ENCODE measurements at regions not wholly inside any gene's neighbourhood (a gene's known extent, or its start where the extent isn't known, plus 50 kb on each side); places are given as distances from the start of the nearest gene placed in this dataset.
"Not testable (repeated sequence)": the region's sequence is repeated elsewhere in the genome, so short reads cannot be mapped to it uniquely, and the experiment has no call there.

GRCh38 chr3:125697979-125698640 is 102.8 kb upstream of the OSBPL11 start:
- TF ChIP-seq CTCF (IDR thresholded peaks at IDR 0.05; ENCODE audit: extremely low read depth, missing control alignments), result peak; percentile 21
- DNase-seq (ENCODE audit: low spot score), result not testable (repeated sequence)

DNA sequence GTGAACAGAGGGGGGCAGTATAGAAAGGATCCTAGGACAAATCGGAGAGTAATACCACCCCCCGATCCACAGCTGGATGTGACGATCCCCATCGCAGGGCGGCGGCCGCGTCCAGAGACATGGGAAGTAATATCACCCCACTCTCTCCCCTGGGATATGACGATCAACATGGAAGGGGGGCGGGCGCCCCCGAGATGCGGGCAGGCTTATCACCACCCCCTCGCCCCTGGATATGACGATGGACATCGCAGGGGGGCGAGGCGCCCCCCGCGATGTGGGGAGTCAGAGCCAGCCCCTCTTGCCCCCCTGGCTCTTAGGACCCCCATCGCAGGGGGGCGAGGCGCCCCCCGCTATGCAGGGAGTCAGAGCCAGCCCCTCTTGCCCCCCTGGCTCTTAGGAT is 120.4 kb upstream of the OSBPL11 start:
- TF ChIP-seq CTCF (IDR thresholded peaks at IDR 0.05; ENCODE audit: extremely low read depth, missing control alignments), result no peak
- DNase-seq (ENCODE audit: low spot score), result no peak

DNA sequence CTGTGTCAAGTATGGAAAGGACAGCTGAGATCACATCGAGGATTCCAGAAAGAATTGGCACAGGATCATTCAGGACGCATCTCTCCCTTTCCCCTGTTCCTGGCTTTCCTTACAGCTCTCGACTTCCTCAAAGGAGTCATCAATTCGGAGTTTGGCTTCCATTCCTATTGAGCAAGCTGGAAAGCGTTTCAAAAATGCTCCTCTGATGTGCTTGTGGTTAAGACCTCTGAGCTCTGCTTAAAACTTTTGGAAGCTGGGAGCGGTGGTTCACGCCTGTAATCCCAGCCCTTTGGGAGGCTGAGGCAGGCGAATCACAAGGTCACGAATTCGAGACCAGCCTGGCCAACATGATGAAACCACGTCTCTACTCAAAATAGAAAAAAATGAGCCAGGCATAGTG is 136.9 kb upstream of the OSBPL11 start:
- not testable (repeated sequence) for DNase-seq (ENCODE audit: low spot score)

- DNase-seq (ENCODE audit: low spot score), result not testable (repeated sequence)
Observed at GRCh38 chr3:125741991-125742718, 146.9 kb upstream of the OSBPL11 start.

- peak; percentile 58 for DNase-seq (ENCODE audit: low spot score)
- peak; percentile 23 for TF ChIP-seq CTCF (IDR thresholded peaks at IDR 0.05; ENCODE audit: extremely low read depth, missing control alignments)
Observed at GRCh38 chr3:125742845-125743244, 147.5 kb upstream of the OSBPL11 start.

DNA sequence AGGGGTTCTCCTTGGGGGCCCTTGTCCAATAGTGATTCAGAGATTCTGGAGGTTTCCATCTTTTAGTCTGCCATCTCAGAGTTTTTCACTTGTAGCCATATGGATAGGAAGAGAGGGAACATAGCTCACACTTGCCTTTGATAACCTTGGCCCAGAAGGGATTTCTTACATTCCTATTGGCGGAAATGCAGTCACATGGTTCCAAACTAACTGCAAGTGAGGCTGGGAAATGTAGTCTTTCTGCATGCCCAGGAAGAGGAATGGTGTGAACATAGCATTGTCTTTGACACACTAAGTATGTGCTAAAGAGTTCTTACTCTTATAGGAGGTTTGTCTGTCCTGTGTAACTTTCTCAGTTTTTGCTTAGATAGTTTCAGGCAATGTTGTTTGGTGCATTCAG is 161.8 kb upstream of the OSBPL11 start:
- DNase-seq (ENCODE audit: low spot score), result not testable (repeated sequence)

GRCh38 chr3:125758641-125759130 is 163.4 kb upstream of the OSBPL11 start:
- DNase-seq (ENCODE audit: low spot score), result not testable (repeated sequence)

- not testable (repeated sequence) for DNase-seq (ENCODE audit: low spot score)
Observed at GRCh38 chr3:125762601-125763000, 167.3 kb upstream of the OSBPL11 start.

DNA sequence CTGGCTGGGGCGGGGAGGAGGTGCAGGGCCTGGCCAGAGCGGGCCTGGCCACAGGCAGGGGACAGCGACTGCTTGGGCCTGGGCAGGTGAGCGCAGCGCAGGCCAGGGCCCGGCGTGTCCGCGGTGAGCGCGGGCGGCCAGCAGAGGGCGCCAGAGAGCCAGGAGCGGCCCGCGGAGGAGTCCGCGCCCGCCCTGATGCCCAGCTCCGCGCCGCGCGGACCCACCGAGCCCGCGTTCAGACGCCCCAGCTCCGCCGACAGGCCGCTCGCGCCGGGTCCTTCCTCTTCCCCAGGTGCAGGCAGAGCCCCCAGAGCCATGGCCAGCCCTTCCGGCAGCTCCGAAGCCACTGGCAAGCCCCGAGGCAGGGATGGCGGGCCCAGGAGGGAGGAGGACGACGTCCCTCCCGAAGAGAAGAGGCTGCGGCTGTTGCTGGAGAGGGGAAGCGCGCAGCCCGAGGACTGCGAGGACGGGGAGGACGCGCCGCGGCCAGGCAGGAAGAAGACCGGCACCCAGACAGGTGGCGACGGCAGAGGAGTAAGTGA is 171.1 kb upstream of the OSBPL11 start:
- DNase-seq (ENCODE audit: low spot score), result peak; percentile 77
- peak; percentile 59 for TF ChIP-seq CTCF (IDR thresholded peaks at IDR 0.05; ENCODE audit: extremely low read depth, missing control alignments)

- DNase-seq (ENCODE audit: low spot score), result not testable (repeated sequence)
Observed at GRCh38 chr3:125766931-125767330, 171.6 kb upstream of the OSBPL11 start.

Measured in GM20000 (cell line).